HG03520 (cell line): ENCODE measurements at regions not wholly inside any gene's neighbourhood (a gene's known extent, or its start where the extent isn't known, plus 50 kb on each side); places are given as distances from the start of the nearest gene placed in this dataset.
"Not testable (repeated sequence)": the region's sequence is repeated elsewhere in the genome, so short reads cannot be mapped to it uniquely, and the experiment has no call there.

Source experiments
- ATAC-seq: cut with Tn5 transposase; IDR thresholded peaks from one replicate; pipeline ENCODE4 v1.9.1; 2021; ENCODE audit warnings: mild to moderate bottlenecking, moderate library complexity; ENCODE audit not compliant: unreplicated experiment

DNA sequence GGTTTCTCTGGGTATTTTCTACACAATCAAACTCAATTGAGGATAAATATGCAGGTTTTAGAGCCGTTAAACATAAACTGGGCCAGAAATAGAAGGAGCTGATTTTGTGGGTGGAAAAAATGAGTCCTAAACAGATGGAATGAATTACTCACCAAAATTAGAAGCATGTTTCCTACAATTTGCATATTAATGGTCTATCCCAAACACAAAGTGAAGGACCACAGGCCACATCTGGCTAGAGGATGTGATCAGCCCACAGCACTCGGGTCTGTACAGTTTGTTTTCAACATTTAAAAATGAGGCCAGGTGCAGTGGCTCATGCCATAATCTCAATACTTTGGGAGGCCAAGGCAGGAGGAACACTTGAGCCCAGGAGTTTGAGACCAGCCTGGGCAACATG lies 296.3 kb downstream of the PREX1 start:
- ATAC-seq, result no peak

DNA sequence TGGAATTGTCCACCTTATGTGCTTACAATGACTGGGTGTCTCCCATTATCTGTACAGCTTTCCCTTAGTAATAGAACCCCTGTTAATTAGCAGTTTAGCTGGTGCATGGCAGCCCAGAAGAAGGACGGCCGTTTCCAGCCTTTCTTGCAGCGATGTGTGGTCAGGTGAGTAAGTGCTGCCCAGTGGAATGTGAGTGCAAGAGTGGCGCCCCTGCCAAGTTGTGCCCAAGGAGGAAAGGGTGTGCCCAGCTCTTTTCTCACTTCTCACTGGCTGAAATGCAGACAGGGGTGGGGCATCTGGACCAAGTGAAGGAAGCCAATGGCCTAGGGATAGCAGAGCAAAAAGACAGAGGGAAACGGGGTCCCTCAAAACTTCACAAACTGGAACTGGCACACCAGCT lies 296.8 kb downstream of the PREX1 start:
- ATAC-seq, result no peak

DNA sequence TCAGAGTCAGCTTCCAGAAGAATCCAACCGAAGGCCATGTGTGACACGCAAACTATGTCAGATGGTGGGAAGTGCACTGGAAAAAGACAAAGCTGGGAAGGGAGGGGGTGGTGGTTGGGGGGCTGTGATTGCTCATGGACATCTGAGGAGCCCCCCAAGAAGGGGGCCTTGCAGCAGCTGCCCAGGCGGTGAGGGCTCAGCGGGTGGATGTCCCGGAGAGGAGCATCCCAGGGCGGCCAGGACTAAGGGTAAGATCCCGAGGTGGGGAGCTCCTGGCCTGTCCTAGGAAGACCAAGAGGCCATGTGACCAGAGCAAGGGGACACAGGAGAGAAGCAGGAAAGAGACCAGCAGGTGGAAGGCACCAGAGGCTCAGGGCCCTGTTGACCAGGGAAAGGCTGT lies 299.5 kb downstream of the PREX1 start:
- no peak for ATAC-seq

DNA sequence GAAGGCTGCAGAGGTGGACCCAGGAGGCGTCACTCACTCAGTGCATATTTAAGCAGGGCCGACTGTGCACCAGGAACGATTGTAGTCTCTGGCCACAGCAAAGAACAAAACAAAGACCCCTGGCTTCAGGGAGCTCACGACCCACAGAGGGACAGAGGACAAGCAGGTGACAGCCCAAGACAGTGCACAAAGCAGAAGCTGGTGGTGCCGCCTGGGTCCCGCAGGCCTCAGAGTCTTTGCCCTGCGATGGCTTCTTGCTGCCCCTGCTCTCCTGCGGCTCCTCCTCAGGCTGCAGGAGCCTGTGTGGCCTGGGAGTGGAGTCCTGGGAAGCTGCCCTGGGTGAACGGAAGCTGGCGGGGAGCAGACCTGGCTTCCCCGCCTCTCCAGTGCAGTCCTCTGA lies 300.0 kb downstream of the PREX1 start:
- no peak for ATAC-seq

DNA sequence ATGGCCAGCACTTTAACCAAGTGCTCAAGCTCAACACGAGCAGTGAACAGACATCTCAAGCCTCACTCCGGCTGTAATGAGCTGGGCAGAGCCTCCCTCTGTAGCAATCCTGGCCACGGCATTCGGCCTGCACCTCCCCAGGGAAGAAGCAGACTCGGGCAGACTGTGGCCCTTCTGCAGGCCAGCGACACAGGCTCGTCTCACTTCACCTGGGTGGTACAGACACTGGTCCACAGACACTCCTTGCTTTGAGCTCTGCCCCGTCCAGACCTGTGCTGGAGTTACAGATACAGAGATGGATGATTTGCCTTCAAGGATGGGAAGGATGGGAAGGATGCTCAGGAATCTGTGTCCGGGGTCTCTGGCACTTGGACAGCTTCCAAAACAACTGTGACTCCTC lies 300.9 kb downstream of the PREX1 start:
- no peak for ATAC-seq

DNA sequence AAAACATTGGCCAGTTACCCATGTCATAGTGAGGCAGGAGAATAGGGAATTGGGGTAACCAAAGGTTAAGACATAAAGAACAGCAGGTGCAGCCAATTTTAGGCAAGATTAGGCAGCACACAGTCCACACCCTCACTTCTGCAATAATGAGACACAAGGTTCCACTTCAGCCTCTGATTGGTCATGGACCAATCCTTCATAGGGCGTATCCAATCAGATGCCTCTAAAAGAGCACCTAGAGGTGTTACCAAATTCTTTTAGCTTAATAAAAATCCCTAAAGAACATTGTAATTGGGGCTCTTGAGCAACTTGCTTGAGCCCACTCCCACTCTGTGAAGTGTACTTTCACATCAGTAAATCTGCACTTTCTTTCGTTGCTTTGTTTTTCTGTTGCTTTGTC lies 302.4 kb downstream of the PREX1 start:
- no peak for ATAC-seq

DNA sequence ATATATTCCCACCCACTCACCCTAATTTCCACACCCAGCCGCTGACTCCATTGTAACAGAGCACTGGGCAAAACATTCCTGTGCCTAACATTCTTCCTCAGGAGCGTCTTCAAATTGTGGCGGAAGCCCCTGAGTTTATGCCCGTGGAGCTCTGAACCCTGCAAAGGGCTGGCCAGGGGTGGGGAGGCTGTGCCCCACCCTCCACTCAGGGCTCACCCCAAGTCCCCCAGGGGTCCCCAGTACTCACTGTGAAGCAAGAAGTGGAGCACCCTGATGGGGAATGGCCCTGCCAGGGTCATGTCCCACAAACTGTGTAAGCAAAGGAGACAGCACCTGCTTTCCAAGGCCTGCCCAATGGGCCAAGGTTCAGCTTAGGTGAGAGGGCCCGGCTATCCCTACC lies 303.2 kb downstream of the PREX1 start:
- no peak for ATAC-seq

DNA sequence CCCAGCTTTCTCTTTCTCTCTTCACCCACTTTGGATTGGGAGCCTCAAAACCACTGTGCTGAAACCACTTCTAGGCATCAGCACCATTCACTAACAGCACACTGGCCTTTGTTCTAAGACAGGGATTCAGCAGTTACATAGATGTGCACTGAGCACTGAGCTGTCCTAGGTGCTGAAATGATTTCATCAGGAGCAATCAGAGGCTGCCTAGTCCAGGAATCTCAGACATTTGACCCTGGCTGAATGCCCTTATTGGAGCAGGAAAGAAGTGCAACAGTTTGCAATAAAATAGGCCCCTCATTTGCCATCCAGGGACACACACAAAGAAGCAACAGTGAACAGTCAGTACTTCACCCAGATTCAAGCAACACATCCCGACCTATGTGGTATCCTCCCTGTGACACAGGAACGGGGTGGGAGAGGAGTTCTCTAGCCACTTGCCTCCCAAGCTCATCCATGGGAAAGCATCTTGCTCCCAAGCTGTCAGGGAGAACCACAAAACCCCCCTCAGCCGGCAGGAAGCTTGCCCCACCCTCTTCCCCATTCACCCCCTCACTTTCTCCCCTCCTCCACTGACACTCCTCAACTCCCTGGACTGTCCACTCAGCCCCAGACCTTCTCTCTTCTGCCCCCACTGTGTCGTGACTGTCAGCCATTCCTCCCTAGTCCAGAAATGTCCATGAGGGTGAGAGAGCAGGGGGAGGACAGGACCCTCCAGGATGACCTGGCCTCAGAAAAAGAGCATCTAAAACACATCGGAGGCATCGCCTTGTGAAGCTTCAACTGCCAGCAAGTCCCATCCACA lies 304.4 kb downstream of the PREX1 start:
- ATAC-seq, result no peak

DNA sequence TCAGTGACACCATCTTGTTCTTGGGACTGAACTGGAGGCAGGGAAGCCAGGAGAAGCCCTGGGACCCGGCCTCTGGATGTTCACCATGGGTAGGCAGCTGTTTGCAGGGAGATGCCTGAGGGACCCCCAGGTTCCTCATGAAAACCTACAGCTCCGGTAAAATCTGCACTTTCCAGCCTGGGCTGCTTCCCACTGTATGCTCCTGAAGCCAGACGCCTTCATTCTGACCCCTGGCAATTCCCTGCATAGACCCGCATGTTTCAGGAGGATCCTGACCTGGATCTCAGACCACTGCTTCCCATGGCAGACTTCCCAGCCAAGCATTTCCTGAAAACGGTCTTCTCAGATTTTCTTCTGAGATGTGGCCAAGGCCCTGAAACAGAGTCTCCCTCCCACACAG lies 306.7 kb downstream of the PREX1 start:
- no peak for ATAC-seq

DNA sequence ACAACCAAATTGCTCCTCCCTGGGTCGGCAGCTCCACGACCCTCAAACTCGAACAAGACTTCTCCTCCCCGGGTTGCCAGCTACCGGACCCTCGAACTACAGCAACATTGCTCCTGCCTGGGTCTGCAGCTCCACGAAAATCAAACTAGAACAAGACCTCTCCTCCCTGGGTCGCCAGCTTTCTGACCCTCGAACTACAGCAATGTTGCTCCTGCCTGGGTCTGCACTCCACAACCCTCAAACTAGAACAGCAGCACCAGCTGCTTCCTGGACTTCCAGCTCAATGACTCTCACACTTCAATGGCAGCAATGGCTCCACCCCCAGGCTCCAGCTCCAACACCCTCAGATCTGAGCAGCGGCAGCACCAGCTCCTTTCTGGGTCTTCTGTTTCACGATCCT lies 311.6 kb downstream of the PREX1 start:
- ATAC-seq, result not testable (repeated sequence)

DNA sequence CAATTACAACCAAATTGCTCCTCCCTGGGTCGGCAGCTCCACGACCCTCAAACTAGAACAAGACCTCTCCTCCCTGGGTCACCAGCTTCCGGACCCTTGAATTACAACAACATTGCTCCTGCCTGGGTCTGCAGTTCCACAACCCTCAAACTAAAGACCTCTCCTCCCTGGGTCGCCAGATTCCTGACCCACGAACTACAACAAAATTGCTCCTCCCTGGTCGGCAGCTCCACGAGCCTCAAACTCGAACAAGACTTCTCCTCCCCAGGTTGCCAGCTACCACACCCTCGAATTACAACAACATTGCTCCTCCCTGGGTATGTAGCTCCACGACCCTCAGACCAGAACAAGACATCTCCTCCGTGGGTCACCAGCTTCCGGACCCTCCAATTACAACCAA lies 313.2 kb downstream of the PREX1 start:
- not testable (repeated sequence) for ATAC-seq

DNA sequence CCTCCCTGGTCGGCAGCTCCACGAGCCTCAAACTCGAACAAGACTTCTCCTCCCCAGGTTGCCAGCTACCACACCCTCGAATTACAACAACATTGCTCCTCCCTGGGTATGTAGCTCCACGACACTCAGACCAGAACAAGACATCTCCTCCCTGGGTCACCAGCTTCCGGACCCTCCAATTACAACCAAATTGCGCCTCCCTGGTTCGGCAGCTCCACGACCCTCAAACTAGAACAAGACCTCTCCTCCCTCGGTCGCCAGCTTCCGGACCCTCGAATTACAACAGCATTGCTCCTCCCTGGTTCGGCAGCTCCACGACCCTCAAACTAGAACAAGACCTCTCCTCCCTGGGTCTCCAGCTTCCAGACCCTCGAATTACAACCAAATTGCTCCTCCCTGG lies 315.3 kb downstream of the PREX1 start:
- ATAC-seq, result not testable (repeated sequence)

DNA sequence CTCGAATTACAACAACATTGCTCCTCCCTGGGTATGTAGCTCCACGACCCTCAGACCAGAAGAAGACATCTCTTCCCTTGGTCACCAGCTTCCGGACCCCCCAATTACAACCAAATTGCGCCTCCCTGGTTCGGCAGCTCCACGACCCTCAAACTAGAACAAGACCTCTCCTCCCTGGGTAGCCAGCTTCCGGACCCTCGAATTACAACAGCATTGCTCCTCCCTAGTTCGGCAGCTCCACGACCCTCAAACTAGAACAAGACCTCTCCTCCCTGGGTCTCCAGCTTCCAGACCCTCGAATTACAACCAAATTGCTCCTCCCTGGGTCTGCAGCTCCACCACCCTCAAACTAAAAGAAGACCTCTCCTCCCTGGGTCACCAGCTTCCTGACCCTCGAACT lies 322.7 kb downstream of the PREX1 start:
- not testable (repeated sequence) for ATAC-seq

DNA sequence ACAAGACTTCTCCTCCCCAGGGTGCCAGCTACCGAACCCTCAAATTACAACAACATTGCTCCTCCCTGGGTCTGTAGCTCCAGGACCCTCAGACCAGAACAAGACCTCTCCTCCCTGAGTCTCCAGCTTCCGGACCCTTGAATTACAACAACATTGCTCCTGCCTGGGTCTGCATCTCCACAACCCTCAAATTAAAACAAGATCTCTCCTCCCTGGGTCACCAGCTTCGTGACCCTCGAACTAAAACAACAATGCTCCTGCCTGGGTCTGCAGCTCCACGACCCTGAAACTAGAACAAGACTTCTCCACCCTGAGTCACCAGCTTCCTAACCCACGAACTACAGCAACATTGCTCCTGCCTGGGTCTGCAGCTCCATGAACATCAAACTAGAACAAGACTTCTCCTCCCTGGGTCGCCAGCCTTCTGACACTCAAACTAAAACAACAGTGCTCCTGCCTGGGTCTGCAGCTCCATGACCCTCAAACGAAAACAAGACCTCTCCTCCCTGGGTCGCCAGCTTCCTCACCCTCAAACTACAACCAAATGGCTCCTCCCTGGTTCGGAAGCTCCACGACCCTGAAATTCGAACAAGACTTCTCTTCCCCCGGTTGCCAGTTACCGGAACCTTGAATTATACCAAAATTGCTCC lies 324.5 kb downstream of the PREX1 start:
- ATAC-seq, result no peak

DNA sequence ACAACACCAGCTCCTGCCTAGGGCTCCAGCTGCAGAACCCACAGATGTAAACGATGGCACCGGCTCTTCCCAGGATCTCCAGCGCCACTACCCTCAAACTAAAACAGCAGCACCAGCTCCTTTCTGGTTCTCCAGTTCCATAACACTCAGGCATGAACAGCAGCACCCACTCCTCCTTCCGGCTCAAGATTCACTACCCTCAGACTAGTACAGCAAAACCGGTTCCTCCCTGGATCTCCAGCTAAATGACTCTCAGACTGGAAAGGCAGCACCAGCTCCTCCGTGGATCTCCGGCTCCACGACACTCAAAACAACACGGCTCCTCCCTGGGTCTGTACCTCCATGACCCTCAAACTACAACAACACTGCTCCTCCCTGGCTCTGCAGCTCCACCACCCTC lies 325.0 kb downstream of the PREX1 start:
- ATAC-seq, result no peak

DNA sequence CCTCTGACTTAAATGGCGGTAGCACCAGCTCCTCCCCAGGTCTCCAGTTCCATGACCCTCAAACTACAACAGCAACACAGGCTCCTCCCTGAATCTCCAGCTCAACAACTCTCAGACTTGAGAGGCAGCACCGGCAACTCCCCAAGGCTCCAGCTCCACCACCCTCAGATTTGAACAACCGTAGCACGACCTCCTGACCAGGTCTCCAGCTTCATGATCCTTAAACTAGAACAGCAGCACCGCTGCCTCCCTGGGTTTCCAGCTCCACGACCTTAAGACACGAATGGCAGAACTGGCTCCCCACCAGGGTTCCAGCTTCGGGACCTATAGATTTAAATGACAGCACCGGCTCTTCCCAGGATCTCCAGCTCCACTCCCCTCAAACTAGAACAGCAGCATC lies 325.8 kb downstream of the PREX1 start:
- no peak for ATAC-seq

DNA sequence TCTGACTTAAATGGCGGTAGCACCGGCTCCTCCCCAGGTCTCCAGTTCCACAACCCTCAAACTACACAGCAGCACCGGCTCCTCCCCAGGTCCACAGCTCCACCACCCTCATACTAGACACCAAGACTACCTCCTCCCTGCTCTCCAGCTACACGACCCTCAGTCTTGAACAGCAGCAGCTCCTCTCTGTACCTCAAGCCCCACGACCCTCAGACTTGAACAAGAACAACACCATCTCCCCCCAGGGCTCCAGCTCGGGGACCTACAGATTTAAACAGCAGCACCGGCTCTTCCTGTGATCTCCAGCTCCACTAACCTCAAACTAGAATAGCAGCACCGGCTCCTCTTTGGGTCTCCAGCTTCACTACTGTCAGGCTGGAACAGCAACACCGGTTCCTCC lies 326.9 kb downstream of the PREX1 start:
- ATAC-seq, result not testable (repeated sequence)

DNA sequence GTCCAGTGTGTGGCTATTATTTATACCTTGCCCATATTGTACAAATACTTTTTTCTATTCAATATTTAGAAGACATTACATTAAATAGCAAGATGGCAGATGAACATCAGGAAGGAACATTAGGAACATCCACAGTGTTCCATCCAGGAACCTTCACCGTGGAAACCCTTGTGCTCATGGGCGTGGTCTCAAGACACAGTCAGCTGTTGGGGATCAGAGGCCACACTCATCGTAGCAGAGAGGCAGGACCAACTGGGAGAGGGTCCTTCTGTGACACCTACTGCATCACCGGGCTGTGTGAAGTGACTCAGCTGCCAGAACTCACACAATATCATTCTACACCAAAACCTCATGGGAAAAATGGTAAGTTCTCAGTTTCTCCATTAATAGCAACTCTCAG lies 328.9 kb downstream of the PREX1 start:
- not testable (repeated sequence) for ATAC-seq

DNA sequence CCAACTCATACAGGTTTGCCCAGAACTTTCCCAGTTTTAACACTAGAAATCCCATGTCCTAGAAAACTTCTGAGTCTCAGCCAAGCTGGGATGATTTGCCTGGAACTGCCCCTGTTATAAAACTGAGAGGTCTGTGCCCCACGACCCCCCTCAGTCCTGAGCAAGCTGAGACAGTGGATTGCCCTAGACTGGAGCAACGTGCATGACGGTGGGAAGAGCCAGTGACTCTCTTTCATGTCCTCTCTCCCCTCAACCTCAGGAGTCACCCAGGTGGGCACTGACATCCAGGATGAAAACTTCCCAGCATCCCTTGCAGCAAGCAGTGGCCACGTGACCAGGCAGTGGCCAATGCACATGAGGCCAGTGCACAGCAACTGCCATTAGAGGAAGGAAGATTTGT lies 329.7 kb downstream of the PREX1 start:
- ATAC-seq, result not testable (repeated sequence)

DNA sequence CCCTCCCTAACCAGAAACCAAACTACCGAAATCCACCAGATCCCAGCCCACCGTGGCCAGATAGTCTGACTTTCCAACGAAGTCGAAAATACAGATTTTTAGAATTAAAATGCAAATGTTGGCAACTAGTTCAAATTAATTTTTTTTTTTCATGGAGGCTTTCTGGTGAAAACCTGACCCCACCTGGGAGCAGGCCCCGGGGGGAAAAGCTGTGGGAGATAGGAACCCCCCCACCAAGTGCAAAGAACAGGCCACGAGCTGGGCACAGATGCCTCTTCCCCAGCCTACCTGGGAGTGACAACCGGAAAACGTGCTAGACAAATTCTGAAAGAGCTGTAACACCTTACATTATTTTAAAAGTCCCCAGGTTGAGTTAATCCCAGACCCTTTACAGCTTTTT lies 333.8 kb downstream of the PREX1 start:
- no peak for ATAC-seq

DNA sequence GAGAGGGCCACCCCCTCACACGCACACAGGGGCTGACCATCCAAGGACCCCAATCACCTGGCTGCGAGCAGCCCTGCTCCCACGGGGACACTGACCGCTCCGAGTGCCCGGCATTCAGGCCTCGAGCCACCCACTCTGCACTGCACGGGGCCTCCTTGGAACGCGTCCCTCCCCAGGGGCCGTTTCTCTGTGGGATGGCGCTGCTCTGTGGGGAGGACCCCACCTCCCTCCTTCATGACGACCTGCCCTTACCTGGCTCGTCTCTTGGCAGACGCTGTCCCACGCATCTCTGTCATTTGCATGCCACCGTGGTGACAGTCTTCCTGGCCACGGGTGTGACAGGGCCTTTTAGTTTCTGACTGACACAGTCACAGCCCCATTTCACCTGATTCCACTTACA lies 334.5 kb downstream of the PREX1 start:
- ATAC-seq, result not testable (repeated sequence)

DNA sequence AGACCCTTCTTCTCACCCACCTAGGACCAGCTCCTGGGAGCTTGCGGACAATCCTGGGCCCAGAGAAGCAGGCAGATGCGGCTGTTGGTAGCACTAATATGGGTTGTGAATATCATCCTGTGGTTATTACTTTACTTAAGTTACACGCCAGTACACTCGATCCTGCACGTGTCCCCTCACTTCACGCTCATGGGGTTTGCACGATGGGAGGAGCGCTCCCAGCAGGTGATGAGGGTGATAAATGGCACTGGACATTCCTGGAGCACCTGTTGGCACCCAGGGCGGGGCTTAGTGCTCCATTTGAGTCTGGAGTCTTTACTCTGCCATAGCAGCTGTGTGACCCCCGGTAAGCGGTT lies 335.1 kb downstream of the PREX1 start:
- ATAC-seq, result no peak
